HG02870 (cell line): ENCODE measurements at regions not wholly inside any gene's neighbourhood (a gene's known extent, or its start where the extent isn't known, plus 50 kb on each side); places are given as distances from the start of the nearest gene placed in this dataset.

Experiments
- ATAC-seq: cut with Tn5 transposase; IDR thresholded peaks from one replicate; pipeline ENCODE4 v1.9.1; 2021; ENCODE audit warnings: mild to moderate bottlenecking, moderate library complexity; ENCODE audit not compliant: unreplicated experiment

DNA sequence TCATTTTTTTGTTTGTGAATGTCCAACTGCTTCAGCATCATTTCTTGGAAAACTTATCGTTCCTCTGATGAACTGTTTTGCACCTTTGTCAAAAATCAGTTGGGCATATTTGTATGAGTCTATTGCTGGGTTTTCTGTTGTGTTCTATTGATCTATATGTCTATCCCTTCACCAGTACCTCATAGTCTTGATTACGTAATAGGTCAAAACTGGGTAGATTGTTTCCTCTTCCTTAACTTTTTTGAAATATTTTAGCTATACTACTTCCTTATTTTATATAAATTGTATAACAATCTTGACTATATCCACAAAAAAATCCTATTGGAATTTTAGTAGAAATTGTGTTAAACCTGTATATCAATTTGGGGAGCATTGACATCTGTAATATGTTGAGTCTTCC lies 104.1 kb upstream of the PALS2 start:
- ATAC-seq = no peak

DNA sequence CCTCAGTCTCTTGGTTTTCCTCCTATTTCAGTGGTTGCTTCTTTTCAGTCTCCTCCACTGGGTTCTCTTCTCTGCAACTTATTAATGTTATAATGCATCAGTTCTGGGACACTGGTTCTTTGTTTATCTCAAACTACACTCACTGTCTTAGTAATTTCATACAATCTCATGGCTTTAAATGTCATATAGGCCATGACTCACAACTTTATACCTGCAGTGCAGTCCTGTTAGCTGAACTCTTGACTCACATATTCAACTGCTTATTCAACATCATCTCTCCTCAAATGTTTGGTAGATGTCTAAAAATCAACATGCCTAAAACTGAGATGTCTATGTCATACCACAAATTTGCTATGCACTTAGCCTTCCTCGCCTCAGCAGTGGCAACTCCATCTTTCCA lies 101.2 kb upstream of the PALS2 start:
- ATAC-seq = no peak

DNA sequence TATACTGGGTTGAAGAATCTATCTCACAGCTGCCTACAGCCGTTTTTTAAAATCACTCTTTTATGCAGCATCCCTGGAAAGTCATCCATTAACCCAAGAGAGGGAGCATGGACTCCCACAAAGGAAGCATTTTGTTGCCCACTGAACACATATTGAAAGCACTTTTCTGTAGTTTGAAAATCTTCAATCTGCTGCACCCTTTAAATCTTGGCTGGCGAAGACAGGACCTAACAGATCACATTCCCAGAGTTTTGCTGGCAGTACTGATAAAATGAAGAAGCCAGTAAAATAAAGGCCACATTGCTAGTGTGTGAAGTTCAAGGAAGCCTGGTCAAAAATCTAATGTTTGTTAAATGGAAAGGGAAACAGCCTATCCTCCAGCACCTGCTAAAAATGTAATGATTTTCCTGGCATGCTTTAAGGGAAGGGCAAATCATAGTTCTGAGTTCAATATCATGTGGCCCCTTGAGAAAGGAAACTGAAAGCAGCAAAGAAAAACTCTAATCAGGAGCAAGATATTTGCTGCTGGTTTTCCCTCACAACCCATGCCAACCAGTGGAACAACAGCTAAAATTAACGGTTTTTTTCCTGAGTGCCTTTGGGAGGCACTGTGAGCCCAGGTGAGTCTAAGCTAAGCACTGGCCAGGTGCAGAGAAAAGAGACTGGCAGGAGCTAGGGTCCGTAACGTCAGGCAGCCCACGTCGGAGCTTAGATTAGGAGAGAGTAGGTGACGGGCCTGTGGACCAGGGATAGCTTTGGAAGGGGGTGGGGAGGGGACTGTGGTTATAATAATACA lies 97.9 kb upstream of the PALS2 start:
- ATAC-seq = no peak

- ATAC-seq = no peak
These were observed 97.0 kb upstream of the PALS2 start for GRCh38 chr7:24476227-24476626.

- no peak for ATAC-seq
These were observed 95.7 kb upstream of the PALS2 start for GRCh38 chr7:24477398-24478136.

GRCh38 chr7:24478137-24478655 lies 95.1 kb upstream of the PALS2 start:
- no peak for ATAC-seq

GRCh38 chr7:24480501-24480900 lies 92.8 kb upstream of the PALS2 start:
- ATAC-seq = no peak

- ATAC-seq = no peak
These were observed 89.4 kb upstream of the PALS2 start for GRCh38 chr7:24483804-24484203.

DNA sequence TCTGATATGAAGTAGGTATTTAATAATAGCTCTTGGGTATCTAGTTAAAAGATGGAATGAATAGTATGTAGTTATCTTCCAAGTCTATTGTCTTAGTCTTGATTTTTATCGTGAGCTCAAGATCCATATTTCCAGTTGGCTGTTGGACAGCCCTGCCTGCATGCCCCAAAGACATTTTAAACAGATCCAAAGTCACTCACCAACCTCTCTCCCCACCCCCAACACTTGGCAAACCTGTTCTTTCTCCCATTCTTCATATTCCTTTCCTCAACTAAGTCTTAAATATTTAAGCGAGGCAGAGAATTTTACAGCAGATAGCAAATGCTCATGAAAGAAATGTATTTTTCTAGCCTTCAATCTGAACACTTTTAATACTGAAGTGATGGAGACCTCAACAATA lies 80.7 kb upstream of the PALS2 start:
- ATAC-seq = no peak

- no peak for ATAC-seq
These were observed 78.4 kb upstream of the PALS2 start for GRCh38 chr7:24494832-24495231.

DNA sequence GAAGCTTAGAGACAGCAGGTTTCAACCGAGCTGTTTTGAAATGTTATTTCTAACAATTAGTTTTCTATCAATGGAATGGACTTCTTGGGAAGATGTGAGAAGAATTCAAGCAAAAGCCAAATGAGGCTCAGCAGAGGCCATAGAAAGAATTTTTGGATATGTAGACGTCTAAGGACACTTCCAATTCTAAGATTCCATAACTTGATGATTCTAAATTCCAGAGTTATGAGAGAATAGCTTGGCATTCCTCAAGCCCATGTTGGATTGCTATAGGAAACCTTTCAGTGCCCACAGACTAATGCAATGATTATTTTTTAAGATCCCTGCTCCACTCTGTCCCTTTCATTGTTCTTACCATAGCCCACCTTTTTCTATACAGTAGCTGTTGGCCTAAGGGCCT lies 77.2 kb upstream of the PALS2 start:
- no peak for ATAC-seq

DNA sequence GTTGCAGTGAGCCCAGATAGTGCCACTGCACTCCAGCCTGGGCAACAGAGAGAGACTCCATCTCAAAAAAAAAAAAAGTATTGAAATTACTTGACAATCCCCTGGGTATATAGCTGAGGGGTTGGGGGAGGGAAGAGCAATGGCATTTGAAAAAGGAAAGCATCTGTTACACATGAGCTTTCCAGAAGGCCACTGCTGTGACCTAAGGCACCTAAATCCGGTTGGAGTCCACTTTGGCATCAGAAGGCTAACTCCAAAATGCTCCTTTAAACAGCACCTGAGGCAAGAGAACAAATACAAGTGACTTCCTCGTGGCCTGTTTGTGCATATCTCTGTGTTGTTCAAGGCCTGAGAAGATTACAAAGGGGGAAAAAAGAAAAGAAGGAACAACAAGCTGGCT lies 74.8 kb upstream of the PALS2 start:
- no peak for ATAC-seq

DNA sequence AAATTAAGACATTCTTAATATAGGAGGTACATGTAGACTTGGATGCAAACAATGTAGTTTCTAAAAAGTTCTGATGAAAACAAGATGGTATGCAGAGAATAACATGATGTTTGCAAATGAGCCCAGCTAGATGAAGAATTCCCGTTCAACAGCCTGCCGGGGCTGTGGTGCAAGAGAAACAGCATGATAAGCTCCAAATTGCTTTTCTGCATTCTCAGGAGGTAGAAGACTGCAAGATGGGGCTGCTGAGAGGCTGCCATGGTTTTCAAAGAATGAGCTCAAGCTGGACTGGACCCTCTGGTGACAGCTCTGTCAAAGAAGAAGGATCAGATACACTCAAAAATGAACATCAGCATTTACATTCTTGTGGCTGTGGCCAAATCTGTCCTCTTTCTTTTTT lies 73.4 kb upstream of the PALS2 start:
- no peak for ATAC-seq

DNA sequence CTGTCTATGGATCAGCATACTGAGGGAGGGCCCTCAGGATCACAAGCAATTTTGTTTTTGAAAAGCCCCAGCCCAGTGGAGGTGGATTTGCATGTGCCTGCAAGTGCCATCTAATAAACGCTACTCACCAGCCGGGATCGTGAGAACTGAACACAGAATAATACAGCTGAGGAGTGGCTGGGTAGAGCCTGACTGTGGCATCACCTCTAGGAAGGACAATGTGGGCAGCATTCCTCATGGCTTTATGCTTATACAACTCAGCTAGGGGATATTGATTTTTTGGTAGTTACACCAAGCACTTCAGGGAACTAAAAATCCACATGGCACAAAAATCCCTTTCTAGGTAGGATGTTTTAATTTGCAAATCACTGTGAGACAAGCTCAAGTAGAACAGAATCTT lies 72.7 kb upstream of the PALS2 start:
- ATAC-seq = no peak

DNA sequence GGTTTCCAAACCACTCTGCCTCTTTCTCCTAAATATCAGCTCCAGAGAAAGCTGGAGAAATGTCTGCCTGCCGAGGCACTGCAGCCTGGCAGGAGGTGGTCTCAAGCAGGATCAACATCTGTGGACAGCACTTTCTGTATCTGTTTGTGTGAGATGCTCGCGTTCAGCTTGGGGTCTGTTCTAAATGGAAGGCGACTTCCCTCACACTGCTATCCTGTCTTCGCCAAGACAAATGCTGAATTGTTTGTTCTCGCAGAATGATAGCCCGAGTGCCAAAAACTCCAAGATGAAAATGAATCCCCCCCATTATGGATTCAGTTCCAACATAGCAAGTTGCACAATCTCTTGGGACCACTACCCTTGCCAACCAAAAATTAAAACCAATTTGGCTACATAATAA lies 72.2 kb upstream of the PALS2 start:
- ATAC-seq = no peak

GRCh38 chr7:24501443-24502134 lies 71.7 kb upstream of the PALS2 start:
- ATAC-seq = no peak

GRCh38 chr7:24502135-24502488 lies 71.1 kb upstream of the PALS2 start:
- ATAC-seq = no peak

GRCh38 chr7:24503506-24503905 lies 69.7 kb upstream of the PALS2 start:
- no peak for ATAC-seq

GRCh38 chr7:24504040-24504439 lies 69.2 kb upstream of the PALS2 start:
- no peak for ATAC-seq

DNA sequence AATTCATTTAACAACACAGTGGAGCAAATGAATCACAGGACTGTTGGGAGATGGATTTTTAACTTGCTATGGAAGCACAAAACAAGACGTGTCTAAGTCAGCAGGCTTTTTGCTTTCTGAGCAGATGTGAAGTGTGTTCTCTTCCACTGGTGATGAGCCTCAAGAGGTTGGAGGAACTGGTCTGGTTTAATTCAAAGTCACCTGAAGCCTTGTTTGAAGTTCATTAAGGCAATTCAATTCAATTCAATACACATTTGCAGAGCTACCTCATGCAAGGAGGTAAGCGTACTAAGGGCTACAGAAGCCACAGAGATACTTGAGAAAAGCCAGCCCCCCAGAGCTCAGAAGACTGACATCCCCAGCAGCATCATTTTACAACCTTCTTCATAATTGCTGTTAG lies 68.4 kb upstream of the PALS2 start:
- no peak for ATAC-seq

DNA sequence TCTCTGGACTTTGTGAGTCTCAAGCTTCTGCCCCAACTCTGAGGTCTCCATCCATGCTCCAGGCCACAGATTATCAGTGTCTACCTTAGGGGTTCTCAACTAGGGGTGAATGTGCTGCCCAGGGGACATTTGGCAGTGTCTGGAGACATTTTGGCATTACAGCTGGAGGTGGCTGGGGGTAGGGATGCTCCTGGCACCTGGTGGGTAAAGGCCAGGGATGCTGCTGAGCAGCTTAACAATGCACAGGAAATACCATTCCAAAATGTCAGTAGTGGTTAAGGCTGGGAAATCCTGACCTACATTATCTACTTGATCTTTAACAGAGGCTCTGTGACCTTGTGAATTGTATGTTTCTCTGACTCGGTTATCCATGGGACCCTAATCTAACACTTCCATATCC lies 67.3 kb upstream of the PALS2 start:
- ATAC-seq = no peak

GRCh38 chr7:24508316-24508715 lies 64.9 kb upstream of the PALS2 start:
- ATAC-seq = no peak
